GM23248 (cell line): ENCODE measurements at regions not wholly inside any gene's neighbourhood (a gene's known extent, or its start where the extent isn't known, plus 50 kb on each side); places are given as distances from the start of the nearest gene placed in this dataset.

Experiments
- DNase-seq: peaks from one replicate; pipeline ENCODE4 v3.0.0-alpha.2; 2015
- H2AFZ ChIP-seq: fragments of 200-600 bp; sonication (generic); 2 replicates; pipeline ENCODE4 v1.6.1; 2016; ENCODE audit warnings: antibody characterized with exemption
- H3F3A ChIP-seq: fragments of 200-600 bp; sonication (generic); 2 replicates; pipeline ENCODE4 v1.6.1; 2016; ENCODE audit warnings: mild to moderate bottlenecking, antibody characterized with exemption, mixed run types; ENCODE audit not compliant: insufficient read depth
- H3K27ac ChIP-seq: fragments of 200-600 bp; sonication (generic); 2 replicates; pipeline ENCODE4 v1.5.1; 2016; ENCODE audit warnings: mild to moderate bottlenecking
- H3K27me3 ChIP-seq: fragments of 200-600 bp; sonication (generic); replicated peaks from 2 replicates; pipeline ENCODE4 v1.6.1; 2016; ENCODE audit warnings: mild to moderate bottlenecking; ENCODE audit not compliant: insufficient read depth
- H3K36me3 ChIP-seq: fragments of 200-600 bp; sonication (generic); 2 replicates; pipeline ENCODE4 v1.6.1; 2016; ENCODE audit warnings: low read depth, mild to moderate bottlenecking
- H3K4me1 ChIP-seq: fragments of 200-600 bp; sonication (generic); 2 replicates; pipeline ENCODE4 v1.6.1; 2016; ENCODE audit warnings: mild to moderate bottlenecking; ENCODE audit not compliant: insufficient read depth
- H3K4me2 ChIP-seq: fragments of 200-600 bp; sonication (generic); one replicate; pipeline ENCODE4 v1.6.1; 2016; ENCODE audit warnings: mild to moderate bottlenecking; ENCODE audit not compliant: unreplicated experiment
- H3K4me3 ChIP-seq: fragments of 200-600 bp; sonication (generic); 2 replicates; pipeline ENCODE4 v1.5.1; 2016; ENCODE audit warnings: mild to moderate bottlenecking
- H3K79me2 ChIP-seq: fragments of 200-600 bp; sonication (generic); 2 replicates; pipeline ENCODE4 v1.6.1; 2016; ENCODE audit warnings: mild to moderate bottlenecking; ENCODE audit not compliant: insufficient read depth
- H3K9ac ChIP-seq: fragments of 200-600 bp; sonication (generic); 2 replicates; pipeline ENCODE4 v1.6.1; 2016; ENCODE audit warnings: mild to moderate bottlenecking
- H3K9me2 ChIP-seq: fragments of 200-600 bp; sonication (generic); 2 replicates; pipeline ENCODE4 v1.6.1; 2016; ENCODE audit warnings: mixed run types, mild to moderate bottlenecking, moderate library complexity; ENCODE audit not compliant: insufficient read depth
- H3K9me3 ChIP-seq: fragments of 200-600 bp; sonication (generic); one replicate; pipeline ENCODE4 v1.6.1; 2017; ENCODE audit warnings: low read depth
- H4K20me1 ChIP-seq: fragments of 200-600 bp; sonication (generic); 2 replicates; pipeline ENCODE4 v1.6.0; 2016; ENCODE audit not compliant: insufficient read depth
- EZH2 ChIP-seq: fragments of 200-600 bp; sonication (generic); IDR thresholded peaks from 2 replicates; pipeline ENCODE4 v1.6.1; 2018; ENCODE audit warnings: antibody characterized with exemption, mild to moderate bottlenecking; ENCODE audit not compliant: insufficient read depth, poor library complexity, severe bottlenecking
- EZH2phosphoT487 ChIP-seq: fragments of 200-600 bp; sonication (generic); IDR thresholded peaks from 2 replicates; pipeline ENCODE4 v1.6.1; 2018; ENCODE audit warnings: antibody characterized with exemption, moderate library complexity, mild to moderate bottlenecking, low read depth; ENCODE audit not compliant: insufficient read depth
- WGBS, 2 experiments: methylation state at CpG; one replicate each; pipeline ENCODE4 v1.1.6; 2015 to 2017; ENCODE audit warnings: low lambda C conversion rate in 2 of 2, low coverage in 1 of 2; ENCODE audit errors: missing lambda C conversion rate in 2 of 2; 5-methylcytosine and 5-hydroxymethylcytosine counted together
- in situ Hi-C: fragments of 300-500 bp; cut with MboI; formaldehyde crosslinking; loops from 2 replicates; pipeline ENCODE4 v1.15.0; 2020

DNA sequence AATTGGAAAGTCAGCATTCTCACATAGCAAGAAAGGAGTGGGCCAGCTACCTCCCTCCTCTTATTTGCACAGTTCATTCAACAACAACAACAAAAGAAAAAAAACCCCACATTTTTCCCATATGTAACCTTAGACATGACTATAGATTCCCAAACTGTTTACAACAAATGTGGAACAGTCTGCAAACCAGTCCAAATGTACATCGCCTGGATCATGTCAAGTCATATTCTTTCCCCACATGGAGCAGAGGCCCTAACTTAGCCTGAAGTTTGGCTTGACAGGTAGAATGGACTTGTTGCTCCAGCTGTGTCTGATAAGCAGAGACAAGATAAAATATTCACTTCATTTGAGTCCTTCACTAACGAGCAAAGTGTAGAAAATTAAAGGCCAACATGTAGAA, 81.7 kb upstream of the COL24A1 start:
- in situ Hi-C loops, result no loop called here
- Histone ChIP-seq H3K36me3 (no peaks in the 10 kb centered on the region), H3K9ac (no peak overlapping the region), H3K4me1 (no peaks in the 10 kb centered on the region), H3F3A (no peaks in the 10 kb centered on the region), H2AFZ (no peak overlapping the region), H3K27me3 (no peaks in the 10 kb centered on the region; the same call in 1 of the 2 replicates), H3K27ac (no peak overlapping the region), H4K20me1 (no peaks in the 10 kb centered on the region), H3K9me2 (no peaks in the 10 kb centered on the region), H3K9me3 (peaks cover 5% of the 10 kb centered on the region), H3K79me2 (no peaks in the 10 kb centered on the region), H3K4me2 (no peak overlapping the region), H3K4me3 (no peak overlapping the region)
- 58 to 68% methylated on average over 2 of the region's 2 CpGs for WGBS, 2 experiments
- no peak for DNase-seq
- TF ChIP-seq EZH2 (no peak), EZH2phosphoT487 (no peak)

DNA sequence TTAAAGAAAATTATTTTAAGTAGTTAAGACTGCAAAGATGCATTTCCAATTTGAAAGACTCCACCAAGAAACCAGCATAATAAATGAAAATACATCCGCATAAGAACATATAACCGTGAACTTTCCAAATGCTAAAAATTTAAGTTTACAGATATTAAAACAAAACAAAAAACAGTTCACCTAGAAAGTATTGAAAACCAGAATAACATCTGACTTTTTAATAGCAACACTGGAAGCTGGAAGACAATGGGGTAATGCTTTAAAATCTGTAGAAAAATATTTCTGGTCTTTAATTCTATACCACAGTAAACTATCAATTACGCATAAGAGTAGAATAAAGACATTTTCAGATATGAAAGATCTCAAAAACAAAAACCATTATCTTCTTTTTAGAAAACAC, 79.3 kb upstream of the COL24A1 start:
- no peak for DNase-seq
- H4K20me1 ChIP-seq, result no peaks in the 10 kb centered on the region
- H3K27me3 ChIP-seq, result no peaks in the 10 kb centered on the region; the same call in 1 of the 2 replicates
- TF ChIP-seq EZH2phosphoT487 (no peak), EZH2 (no peak)
- H3F3A ChIP-seq, result no peaks in the 10 kb centered on the region
- H3K4me2 ChIP-seq, result no peak overlapping the region
- no peaks in the 10 kb centered on the region for H3K9me2 ChIP-seq
- no peak overlapping the region for H3K27ac ChIP-seq
- no peaks in the 10 kb centered on the region for H3K4me1 ChIP-seq
- in situ Hi-C loops, result no loop called here
- peaks cover 5% of the 10 kb centered on the region for H3K9me3 ChIP-seq
- WGBS, 2 experiments, result 76 to 78% methylated on average over 3 of the region's 3 CpGs
- H3K9ac ChIP-seq, result no peak overlapping the region
- H3K36me3 ChIP-seq, result no peaks in the 10 kb centered on the region
- H2AFZ ChIP-seq, result no peak overlapping the region
- H3K79me2 ChIP-seq, result no peaks in the 10 kb centered on the region
- no peak overlapping the region for H3K4me3 ChIP-seq

DNA sequence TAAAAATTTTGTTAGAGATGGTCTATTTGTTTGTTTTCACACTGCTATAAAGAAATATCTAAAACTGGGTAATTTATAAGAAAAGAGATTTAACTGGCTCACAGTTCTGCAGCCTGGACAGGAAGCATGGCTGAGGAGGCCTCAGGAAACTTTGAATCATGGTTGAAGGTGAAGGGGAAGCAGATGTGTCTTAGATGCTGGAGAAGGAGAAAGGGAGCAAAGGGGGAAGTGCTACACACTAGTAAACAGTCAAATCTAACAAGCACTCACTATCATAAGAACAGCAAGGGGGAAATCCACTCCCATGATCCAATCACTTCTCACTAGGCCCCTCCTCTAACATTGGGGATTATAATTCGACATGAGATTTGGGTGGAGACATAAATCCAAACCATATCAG, 76.8 kb upstream of the COL24A1 start:
- TF ChIP-seq EZH2phosphoT487 (no peak), EZH2 (no peak)
- no peaks in the 10 kb centered on the region for H3K4me1 ChIP-seq

DNA sequence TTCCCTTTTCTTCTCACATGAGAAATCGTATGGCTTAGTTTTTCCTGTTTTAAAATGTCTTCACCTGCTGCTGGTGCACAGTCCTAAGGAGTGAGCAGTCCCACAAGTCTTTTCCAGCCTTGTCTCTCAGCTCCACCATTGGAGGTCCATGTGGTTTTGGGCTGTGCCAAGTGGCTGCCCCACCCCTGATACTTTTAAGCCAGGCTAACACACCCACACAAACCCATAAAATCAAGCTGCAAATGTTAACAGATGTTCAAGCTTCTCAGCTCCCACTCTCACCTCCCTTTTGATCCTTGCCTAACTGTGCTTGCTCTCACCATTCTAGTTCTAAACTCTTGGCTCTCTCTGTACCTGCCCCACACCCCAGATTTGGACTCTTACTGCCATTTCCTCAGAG, 74.5 kb upstream of the COL24A1 start:
- Histone ChIP-seq H4K20me1 (no peaks in the 10 kb centered on the region), H3K9ac (no peak overlapping the region), H3K9me2 (no peaks in the 10 kb centered on the region), H3K27me3 (no peaks in the 10 kb centered on the region), H3K27ac (no peak overlapping the region), H3F3A (no peaks in the 10 kb centered on the region), H3K79me2 (no peaks in the 10 kb centered on the region), H3K4me1 (no peaks in the 10 kb centered on the region), H3K4me3 (no peak overlapping the region), H2AFZ (no peak overlapping the region), H3K36me3 (no peaks in the 10 kb centered on the region), H3K4me2 (no peak overlapping the region), H3K9me3 (peaks cover 5% of the 10 kb centered on the region)
- in situ Hi-C loops, result no loop called here
- DNase-seq, result peak; percentile 21
- TF ChIP-seq EZH2, result no peak
- TF ChIP-seq EZH2phosphoT487, result no peak
- 39 to 59% methylated on average over 1 of the region's 1 CpG for WGBS, 2 experiments

More for the DNA sequence above, 76.8 kb upstream of the COL24A1 start:
- no peak overlapping the region for H3K27ac ChIP-seq
- no peak overlapping the region for H3K9ac ChIP-seq
- no peak for DNase-seq
- in situ Hi-C loops, result no loop called here
- no peaks in the 10 kb centered on the region for H3K36me3 ChIP-seq
- H3K9me3 ChIP-seq, result peaks cover 5% of the 10 kb centered on the region
- no peaks in the 10 kb centered on the region for H3F3A ChIP-seq
- no peak overlapping the region for H3K4me3 ChIP-seq
- no peaks in the 10 kb centered on the region for H3K79me2 ChIP-seq
- WGBS, 2 experiments, result 14 to 21% methylated on average over 1 of the region's 1 CpG
- no peaks in the 10 kb centered on the region for H3K9me2 ChIP-seq
- no peak overlapping the region for H2AFZ ChIP-seq
- H4K20me1 ChIP-seq, result no peaks in the 10 kb centered on the region
- no peak overlapping the region for H3K4me2 ChIP-seq
- H3K27me3 ChIP-seq, result no peaks in the 10 kb centered on the region; the same call in 1 of the 2 replicates

DNA sequence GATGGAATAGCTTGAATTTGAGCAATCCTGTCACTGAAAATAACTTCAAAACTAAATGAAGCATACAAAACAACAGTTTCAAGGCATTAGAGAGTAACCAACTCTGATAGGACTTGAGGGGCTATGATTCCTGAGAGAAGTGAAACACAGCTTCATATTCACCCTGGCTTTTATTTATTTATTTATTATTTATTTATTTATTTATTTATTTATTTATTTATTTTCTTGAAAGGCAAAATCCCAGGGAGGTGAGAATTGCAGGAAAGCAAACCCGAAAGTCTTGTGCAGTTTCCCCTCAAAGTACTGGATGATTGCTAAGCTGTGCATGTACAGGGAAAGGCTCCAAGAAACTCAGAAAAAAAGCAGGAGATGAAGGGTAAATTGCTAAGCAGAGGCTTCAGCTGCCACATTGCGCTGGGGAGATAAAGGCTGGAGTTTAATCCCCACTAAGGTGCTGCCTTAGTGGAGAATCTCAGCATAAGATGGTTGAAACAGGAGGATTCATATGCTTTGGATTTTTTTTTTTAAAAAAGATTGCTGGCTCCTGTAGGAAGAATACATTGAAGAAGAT, 72.9 kb upstream of the COL24A1 start:
- Histone ChIP-seq H3K4me3 (no peak overlapping the region), H3K27me3 (no peaks in the 10 kb centered on the region), H3K4me1 (no peaks in the 10 kb centered on the region), H3K79me2 (no peaks in the 10 kb centered on the region), H3K9me2 (no peaks in the 10 kb centered on the region), H3K4me2 (no peak overlapping the region), H3K36me3 (no peaks in the 10 kb centered on the region), H3K9me3 (no peaks in the 10 kb centered on the region), H3F3A (no peaks in the 10 kb centered on the region), H3K9ac (no peak overlapping the region), H2AFZ (no peak overlapping the region), H4K20me1 (no peaks in the 10 kb centered on the region), H3K27ac (no peak overlapping the region)
- no peak for TF ChIP-seq EZH2
- no peak for TF ChIP-seq EZH2phosphoT487
- in situ Hi-C loops, result no loop called here
- WGBS, 2 experiments, result 67 to 79% methylated on average over 2 of the region's 2 CpGs
- DNase-seq, result no peak
